ENCODE measurements at regions not wholly inside any gene's neighbourhood (a gene's known extent, or its start where the extent isn't known, plus 50 kb on each side); places are given as distances from the start of the nearest gene placed in this dataset.

- DNase-seq (ENCODE audit: low read depth in 6 of 9, low spot score in 9 of 9): peak in 2 of 9 donors; percentile 8 to 23
- no peak overlapping the region for H3K27ac ChIP-seq (ENCODE audit: low read depth in 1 of 2, low read length in 1 of 2)
- H3K4me1 ChIP-seq (ENCODE audit: control insufficient read depth in 2 of 2, insufficient read depth in 2 of 2, low read length in 2 of 2): peaks cover 0 to 9% of the 10 kb centered on the region in 2 donors
- H3K4me3 ChIP-seq (ENCODE audit: low read length in 2 of 2): peak overlapping the region; percentile 38 to 57
- peaks cover 4 to 24% of the 10 kb centered on the region in 2 donors for H3K27me3 ChIP-seq (ENCODE audit: control insufficient read depth in 2 of 2, insufficient read depth in 1 of 2, low read length in 1 of 2)
- 4% methylated on average over 47 of the region's 47 CpGs for WGBS
- H3K9me3 ChIP-seq (ENCODE audit: control insufficient read depth in 2 of 2, insufficient read depth in 1 of 2, low read length in 1 of 2): no peaks in the 10 kb centered on the region
- H3K36me3 ChIP-seq (ENCODE audit: control insufficient read depth in 2 of 2, insufficient read depth in 2 of 2, low read length in 1 of 2): no peaks in the 10 kb centered on the region
These were observed 112.0 kb upstream of the BEND6 start for GRCh38 chr6:56842686-56843475.

- Histone ChIP-seq H3K36me3 (ENCODE audit: control insufficient read depth in 2 of 2, insufficient read depth in 2 of 2, low read length in 1 of 2) (no peaks in the 10 kb centered on the region), H3K27me3 (ENCODE audit: control insufficient read depth in 2 of 2, insufficient read depth in 1 of 2, low read length in 1 of 2) (peaks cover 4 to 24% of the 10 kb centered on the region in 2 donors), H3K27ac (ENCODE audit: low read depth in 1 of 2, low read length in 1 of 2) (no peak overlapping the region), H3K9me3 (ENCODE audit: control insufficient read depth in 2 of 2, insufficient read depth in 1 of 2, low read length in 1 of 2) (no peaks in the 10 kb centered on the region), H3K4me1 (ENCODE audit: control insufficient read depth in 2 of 2, insufficient read depth in 2 of 2, low read length in 2 of 2) (peaks cover 0 to 9% of the 10 kb centered on the region in 2 donors), H3K4me3 (ENCODE audit: low read length in 2 of 2) (no peak overlapping the region)
- DNase-seq (ENCODE audit: low read depth in 6 of 9, low spot score in 9 of 9): no peak
- 87% methylated on average over 1 of the region's 1 CpG for WGBS
These were observed 113.2 kb upstream of the BEND6 start for GRCh38 chr6:56841751-56842150.

GRCh38 chr6:56841381-56841749, 113.5 kb upstream of the BEND6 start:
- Histone ChIP-seq H3K4me1 (ENCODE audit: control insufficient read depth in 2 of 2, insufficient read depth in 2 of 2, low read length in 2 of 2) (peaks cover 0 to 9% of the 10 kb centered on the region in 2 donors), H3K9me3 (ENCODE audit: control insufficient read depth in 2 of 2, insufficient read depth in 1 of 2, low read length in 1 of 2) (no peaks in the 10 kb centered on the region), H3K27ac (ENCODE audit: low read depth in 1 of 2, low read length in 1 of 2) (no peak overlapping the region), H3K36me3 (ENCODE audit: control insufficient read depth in 2 of 2, insufficient read depth in 2 of 2, low read length in 1 of 2) (no peaks in the 10 kb centered on the region), H3K4me3 (ENCODE audit: low read length in 2 of 2) (no peak overlapping the region), H3K27me3 (ENCODE audit: control insufficient read depth in 2 of 2, insufficient read depth in 1 of 2, low read length in 1 of 2) (peaks cover 4 to 24% of the 10 kb centered on the region in 2 donors)
- 88% methylated on average over 3 of the region's 3 CpGs for WGBS
- DNase-seq (ENCODE audit: low read depth in 6 of 9, low spot score in 9 of 9): no peak

GRCh38 chr6:56840467-56841380, 114.2 kb upstream of the BEND6 start:
- peaks cover 0 to 9% of the 10 kb centered on the region in 2 donors for H3K4me1 ChIP-seq (ENCODE audit: control insufficient read depth in 2 of 2, insufficient read depth in 2 of 2, low read length in 2 of 2)
- no peaks in the 10 kb centered on the region for H3K9me3 ChIP-seq (ENCODE audit: control insufficient read depth in 2 of 2, insufficient read depth in 1 of 2, low read length in 1 of 2)
- DNase-seq (ENCODE audit: low read depth in 6 of 9, low spot score in 9 of 9): no peak
- H3K27me3 ChIP-seq (ENCODE audit: control insufficient read depth in 2 of 2, insufficient read depth in 1 of 2, low read length in 1 of 2): peaks cover 4 to 24% of the 10 kb centered on the region in 2 donors
- H3K27ac ChIP-seq (ENCODE audit: low read depth in 1 of 2, low read length in 1 of 2): no peak overlapping the region
- 81% methylated on average over 6 of the region's 6 CpGs for WGBS
- no peaks in the 10 kb centered on the region for H3K36me3 ChIP-seq (ENCODE audit: control insufficient read depth in 2 of 2, insufficient read depth in 2 of 2, low read length in 1 of 2)
- H3K4me3 ChIP-seq (ENCODE audit: low read length in 2 of 2): no peak overlapping the region

- peaks cover 0 to 9% of the 10 kb centered on the region in 2 donors for H3K4me1 ChIP-seq (ENCODE audit: control insufficient read depth in 2 of 2, insufficient read depth in 2 of 2, low read length in 2 of 2)
These were observed 115.2 kb upstream of the BEND6 start for GRCh38 chr6:56839533-56840183.

GRCh38 chr6:56838965-56839364, 115.9 kb upstream of the BEND6 start:
- DNase-seq (ENCODE audit: low read depth in 6 of 9, low spot score in 9 of 9): no peak
- WGBS: 97% methylated on average over 1 of the region's 1 CpG
- H3K4me1 ChIP-seq (ENCODE audit: control insufficient read depth in 2 of 2, insufficient read depth in 2 of 2, low read length in 2 of 2): peaks cover 0 to 8% of the 10 kb centered on the region in 2 donors
- H3K9me3 ChIP-seq (ENCODE audit: control insufficient read depth in 2 of 2, insufficient read depth in 1 of 2, low read length in 1 of 2): no peaks in the 10 kb centered on the region
- peaks cover 4 to 21% of the 10 kb centered on the region in 2 donors for H3K27me3 ChIP-seq (ENCODE audit: control insufficient read depth in 2 of 2, insufficient read depth in 1 of 2, low read length in 1 of 2)
- H3K36me3 ChIP-seq (ENCODE audit: control insufficient read depth in 2 of 2, insufficient read depth in 2 of 2, low read length in 1 of 2): no peaks in the 10 kb centered on the region
- H3K4me3 ChIP-seq (ENCODE audit: low read length in 2 of 2): no peak overlapping the region
- no peak overlapping the region for H3K27ac ChIP-seq (ENCODE audit: low read depth in 1 of 2, low read length in 1 of 2)

More at GRCh38 chr6:56839533-56840183, 115.2 kb upstream of the BEND6 start:
- peaks cover 4 to 24% of the 10 kb centered on the region in 2 donors for H3K27me3 ChIP-seq (ENCODE audit: control insufficient read depth in 2 of 2, insufficient read depth in 1 of 2, low read length in 1 of 2)
- H3K9me3 ChIP-seq (ENCODE audit: control insufficient read depth in 2 of 2, insufficient read depth in 1 of 2, low read length in 1 of 2): no peaks in the 10 kb centered on the region
- H3K27ac ChIP-seq (ENCODE audit: low read depth in 1 of 2, low read length in 1 of 2): no peak overlapping the region
- no peak overlapping the region for H3K4me3 ChIP-seq (ENCODE audit: low read length in 2 of 2)
- no peaks in the 10 kb centered on the region for H3K36me3 ChIP-seq (ENCODE audit: control insufficient read depth in 2 of 2, insufficient read depth in 2 of 2, low read length in 1 of 2)
- 94% methylated on average over 6 of the region's 6 CpGs for WGBS
- DNase-seq (ENCODE audit: low read depth in 6 of 9, low spot score in 9 of 9): no peak

- no peak overlapping the region for H3K27ac ChIP-seq (ENCODE audit: low read depth in 1 of 2, low read length in 1 of 2)
- H3K4me1 ChIP-seq (ENCODE audit: control insufficient read depth in 2 of 2, insufficient read depth in 2 of 2, low read length in 2 of 2): peaks cover 0 to 5% of the 10 kb centered on the region in 2 donors
- peaks cover 4 to 16% of the 10 kb centered on the region in 2 donors for H3K27me3 ChIP-seq (ENCODE audit: control insufficient read depth in 2 of 2, insufficient read depth in 1 of 2, low read length in 1 of 2)
- no peaks in the 10 kb centered on the region for H3K9me3 ChIP-seq (ENCODE audit: control insufficient read depth in 2 of 2, insufficient read depth in 1 of 2, low read length in 1 of 2)
- H3K4me3 ChIP-seq (ENCODE audit: low read length in 2 of 2): no peak overlapping the region
- no peak for DNase-seq (ENCODE audit: low read depth in 6 of 9, low spot score in 9 of 9)
- WGBS: 97% methylated on average over 2 of the region's 2 CpGs
- no peaks in the 10 kb centered on the region for H3K36me3 ChIP-seq (ENCODE audit: control insufficient read depth in 2 of 2, insufficient read depth in 2 of 2, low read length in 1 of 2)
These were observed 116.8 kb upstream of the BEND6 start for GRCh38 chr6:56838016-56838555.

GRCh38 chr6:56837322-56837894, 117.5 kb upstream of the BEND6 start:
- 97% methylated on average over 6 of the region's 6 CpGs for whole genome bisulfite sequencing
- Histone ChIP-seq H3K4me3 (ENCODE audit: low read length in 2 of 2) (no peak overlapping the region), H3K27me3 (ENCODE audit: control insufficient read depth in 2 of 2, insufficient read depth in 1 of 2, low read length in 1 of 2) (peaks cover 0 to 9% of the 10 kb centered on the region in 2 donors), H3K36me3 (ENCODE audit: control insufficient read depth in 2 of 2, insufficient read depth in 2 of 2, low read length in 1 of 2) (no peaks in the 10 kb centered on the region), H3K27ac (ENCODE audit: low read depth in 1 of 2, low read length in 1 of 2) (no peak overlapping the region), H3K9me3 (ENCODE audit: control insufficient read depth in 2 of 2, insufficient read depth in 1 of 2, low read length in 1 of 2) (no peaks in the 10 kb centered on the region), H3K4me1 (ENCODE audit: control insufficient read depth in 2 of 2, insufficient read depth in 2 of 2, low read length in 2 of 2) (no peaks in the 10 kb centered on the region)
- DNase-seq (ENCODE audit: low read depth in 6 of 9, low spot score in 9 of 9): no peak
